ENCODE measurements at regions not wholly inside any gene's neighbourhood (a gene's known extent, or its start where the extent isn't known, plus 50 kb on each side); places are given as distances from the start of the nearest gene placed in this dataset.

DNA sequence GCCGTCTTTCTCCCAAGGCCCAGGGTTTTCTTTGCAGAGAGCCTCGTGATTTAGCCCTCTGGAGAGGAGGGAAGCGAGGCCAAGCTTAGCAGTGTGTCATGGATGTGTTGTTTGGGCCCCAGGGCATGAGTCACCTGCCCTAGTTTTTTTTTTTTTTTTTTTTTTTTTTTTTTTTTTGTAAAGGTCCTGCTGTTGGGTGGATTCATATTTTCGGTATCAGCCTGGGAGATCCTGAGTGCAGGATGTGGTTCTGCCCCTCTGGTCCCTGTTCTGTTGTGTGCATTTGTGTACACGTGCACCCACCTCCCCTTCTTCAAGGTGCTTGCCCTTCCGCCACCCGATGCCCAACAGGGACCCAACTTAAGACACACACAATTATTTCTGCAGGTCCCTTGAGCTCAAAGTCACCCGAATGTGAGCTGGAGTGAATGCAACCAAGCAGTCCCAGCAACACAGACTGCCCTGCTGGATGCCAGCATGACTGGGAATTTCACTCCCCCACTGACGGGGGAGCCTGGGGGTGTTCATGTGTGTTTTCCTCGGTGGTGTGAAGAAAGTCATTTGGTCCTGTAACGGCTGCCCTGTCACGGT lies 265.8 kb upstream of the TNRC6C start:
- TF ChIP-seq, protein P1, sequence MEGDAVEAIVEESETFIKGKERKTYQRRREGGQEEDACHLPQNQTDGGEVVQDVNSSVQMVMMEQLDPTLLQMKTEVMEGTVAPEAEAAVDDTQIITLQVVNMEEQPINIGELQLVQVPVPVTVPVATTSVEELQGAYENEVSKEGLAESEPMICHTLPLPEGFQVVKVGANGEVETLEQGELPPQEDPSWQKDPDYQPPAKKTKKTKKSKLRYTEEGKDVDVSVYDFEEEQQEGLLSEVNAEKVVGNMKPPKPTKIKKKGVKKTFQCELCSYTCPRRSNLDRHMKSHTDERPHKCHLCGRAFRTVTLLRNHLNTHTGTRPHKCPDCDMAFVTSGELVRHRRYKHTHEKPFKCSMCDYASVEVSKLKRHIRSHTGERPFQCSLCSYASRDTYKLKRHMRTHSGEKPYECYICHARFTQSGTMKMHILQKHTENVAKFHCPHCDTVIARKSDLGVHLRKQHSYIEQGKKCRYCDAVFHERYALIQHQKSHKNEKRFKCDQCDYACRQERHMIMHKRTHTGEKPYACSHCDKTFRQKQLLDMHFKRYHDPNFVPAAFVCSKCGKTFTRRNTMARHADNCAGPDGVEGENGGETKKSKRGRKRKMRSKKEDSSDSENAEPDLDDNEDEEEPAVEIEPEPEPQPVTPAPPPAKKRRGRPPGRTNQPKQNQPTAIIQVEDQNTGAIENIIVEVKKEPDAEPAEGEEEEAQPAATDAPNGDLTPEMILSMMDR (IDR thresholded peaks at IDR 0.05; ENCODE audit: low read depth, low read length, poor library complexity, severe bottlenecking) = no peak
- no peak for TF ChIP-seq EZH2phosphoT487 (IDR thresholded peaks at IDR 0.05; ENCODE audit: borderline replicate concordance, low read length)
